ENCODE measurements at regions not wholly inside any gene's neighbourhood (a gene's known extent, or its start where the extent isn't known, plus 50 kb on each side); places are given as distances from the start of the nearest gene placed in this dataset.

- Histone ChIP-seq H3K27ac (ENCODE audit: low read depth, low read length) (no peak overlapping the region), H3K4me1 (ENCODE audit: control insufficient read depth in 1 of 2, insufficient read depth in 2 of 2, low read length in 2 of 2) (no peaks in the 10 kb centered on the region), H2AFZ (ENCODE audit: low read depth, low read length, poor library complexity, severe bottlenecking) (no peak overlapping the region), H3K9ac (ENCODE audit: low read length) (no peak overlapping the region), H3K4me2 (ENCODE audit: low read length) (no peak overlapping the region), H3K4me3 (replicated peaks in 1 of 2; ENCODE audit: low read depth in 1 of 2, low read length in 2 of 2) (no peak overlapping the region), H3K9me2 (ENCODE audit: insufficient read depth) (no peaks in the 10 kb centered on the region), H3K36me3 (ENCODE audit: control insufficient read depth in 1 of 2, insufficient read depth in 2 of 2, low read length in 2 of 2) (no peaks in the 10 kb centered on the region), H3K27me3 (ENCODE audit: insufficient read depth, low read length) (no peaks in the 10 kb centered on the region), H4K20me1 (ENCODE audit: insufficient read depth) (no peaks in the 10 kb centered on the region), H3K9me3 (ENCODE audit: control insufficient read depth in 1 of 2, insufficient read depth in 1 of 2, low read depth in 1 of 2, low read length in 2 of 2) (no peaks in the 10 kb centered on the region), H3K79me2 (ENCODE audit: insufficient read depth, low read length) (no peaks in the 10 kb centered on the region)
- no peak for TF ChIP-seq TCF7L2 (IDR thresholded peaks at IDR 0.05; ENCODE audit: borderline replicate concordance, extremely low read depth, insufficient read depth, insufficient read length)
- no peak for TF ChIP-seq ELF1 (IDR thresholded peaks at IDR 0.05; ENCODE audit: borderline replicate concordance, low read depth)
- no peak for TF ChIP-seq CBX3 (IDR thresholded peaks at IDR 0.05; ENCODE audit: low read depth)
- no peak for TF ChIP-seq RAD21 (IDR thresholded peaks at IDR 0.05; ENCODE audit: low read depth)
- TF ChIP-seq POLR2A (IDR thresholded peaks at IDR 0.05; ENCODE audit: borderline replicate concordance, extremely low read depth, insufficient read depth, insufficient read length) = no peak
- TF ChIP-seq POLR2AphosphoS5 (IDR thresholded peaks at IDR 0.05; ENCODE audit: low read depth, low read length) = no peak
- no peak for TF ChIP-seq ZNF274 (IDR thresholded peaks at IDR 0.05; ENCODE audit: low read depth, low read length)
- no peak for TF ChIP-seq CTCF (IDR thresholded peaks at IDR 0.05 in 2 of 3, conservative IDR thresholded peaks at IDR 0.05 in 1 of 3; ENCODE audit: borderline replicate concordance in 1 of 3, insufficient read depth in 1 of 3, low read depth in 2 of 3, low read length in 2 of 3)
- no peak for TF ChIP-seq ATF3 (IDR thresholded peaks at IDR 0.05)
- no peak for TF ChIP-seq YY1 (IDR thresholded peaks at IDR 0.05; ENCODE audit: extremely low read depth, insufficient replicate concordance, low read depth, low read length)
- TF ChIP-seq JUND (IDR thresholded peaks at IDR 0.05) = no peak
- TF ChIP-seq EZH2 (IDR thresholded peaks at IDR 0.05) = no peak
- TF ChIP-seq SRF (IDR thresholded peaks at IDR 0.05; ENCODE audit: low read depth) = no peak
- TF ChIP-seq EZH2phosphoT487 (IDR thresholded peaks at IDR 0.05; ENCODE audit: borderline replicate concordance) = no peak
- no peak for TF ChIP-seq SP1 (IDR thresholded peaks at IDR 0.05; ENCODE audit: low read depth)
- no peak for TF ChIP-seq SIN3A (IDR thresholded peaks at IDR 0.05; ENCODE audit: low read depth)
- no peak for ATAC-seq
- CTCF ChIA-PET = no interaction called here
- DNase-seq (ENCODE audit: low read depth, low spot score) = no peak
- RAD21 ChIA-PET (ENCODE audit: low non-redundant PET in 1 of 2, low total read pairs in 2 of 2, uncharacterized antibody in 2 of 2, unreplicated experiment in 2 of 2) = no interaction called here
- intact Hi-C loops (cut with micrococcal nuclease) = no loop called here
- no TSS peak for BruUV-seq (replicated peaks)
- POLR2A ChIA-PET = no interaction called here
Observed at GRCh38 chr3:27910456-27910855, 188.3 kb upstream of the EOMES start.
